ENCODE measurements at regions not wholly inside any gene's neighbourhood (a gene's known extent, or its start where the extent isn't known, plus 50 kb on each side); places are given as distances from the start of the nearest gene placed in this dataset.

GRCh38 chr11:119786431-119787073, 57.6 kb upstream of the NECTIN1 start:
- Histone ChIP-seq H3K27ac (ENCODE audit: low read depth in 1 of 2, low read length in 1 of 2) (no peak overlapping the region), H3K4me1 (ENCODE audit: control insufficient read depth in 5 of 5, insufficient read depth in 5 of 5, low read length in 5 of 5) (peaks cover 0 to 6% (median 0%) of the 10 kb centered on the region in 5 donors), H3K36me3 (ENCODE audit: control insufficient read depth in 4 of 4, insufficient read depth in 4 of 4, low read length in 4 of 4) (no peaks in the 10 kb centered on the region), H3K4me3 (no peak overlapping the region), H3K27me3 (ENCODE audit: control insufficient read depth in 3 of 3, insufficient read depth in 3 of 3, low read length in 2 of 3) (no peaks in the 10 kb centered on the region), H3K9me3 (ENCODE audit: control insufficient read depth in 4 of 4, insufficient read depth in 3 of 4, low read length in 3 of 4) (peaks cover 0 to 8% (median 1%) of the 10 kb centered on the region in 4 donors), H3K9ac (ENCODE audit: insufficient read depth in 1 of 2, low read length in 2 of 2) (no peak overlapping the region)
- 89 to 93% methylated on average over 10 of the region's 10 CpGs for WGBS, 2 donors
- ATAC-seq (ENCODE audit: insufficient read depth, low FRiP score): no peak
- no peak for DNase-seq
- no peak for TF ChIP-seq CTCF (IDR thresholded peaks at IDR 0.05; ENCODE audit: control extremely low read depth, extremely low read depth)

- no peak for TF ChIP-seq CTCF (IDR thresholded peaks at IDR 0.05; ENCODE audit: control extremely low read depth, extremely low read depth)
- ATAC-seq (ENCODE audit: insufficient read depth, low FRiP score) (no peak), DNase-seq (no peak)
- no peak overlapping the region for H3K27ac ChIP-seq (ENCODE audit: low read depth in 1 of 2, low read length in 1 of 2)
- H3K27me3 ChIP-seq (ENCODE audit: control insufficient read depth in 3 of 3, insufficient read depth in 3 of 3, low read length in 2 of 3): no peaks in the 10 kb centered on the region
- H3K9ac ChIP-seq (ENCODE audit: insufficient read depth in 1 of 2, low read length in 2 of 2): no peak overlapping the region
- WGBS, 2 donors: 50 to 66% methylated on average over 2 of the region's 2 CpGs
- no peaks in the 10 kb centered on the region for H3K36me3 ChIP-seq (ENCODE audit: control insufficient read depth in 4 of 4, insufficient read depth in 4 of 4, low read length in 4 of 4)
- H3K4me3 ChIP-seq: no peak overlapping the region
- H3K4me1 ChIP-seq (ENCODE audit: control insufficient read depth in 5 of 5, insufficient read depth in 5 of 5, low read length in 5 of 5): peaks cover 0 to 4% (median 0%) of the 10 kb centered on the region in 5 donors
- peaks cover 0 to 8% (median 1%) of the 10 kb centered on the region in 4 donors for H3K9me3 ChIP-seq (ENCODE audit: control insufficient read depth in 4 of 4, insufficient read depth in 3 of 4, low read length in 3 of 4)
Measured at GRCh38 chr11:119785131-119785530, 56.1 kb upstream of the NECTIN1 start.

- Histone ChIP-seq H3K4me1 (ENCODE audit: control insufficient read depth in 5 of 5, insufficient read depth in 5 of 5, low read length in 5 of 5) (peaks cover 0 to 6% (median 0%) of the 10 kb centered on the region in 5 donors), H3K27ac (ENCODE audit: low read depth in 1 of 2, low read length in 1 of 2) (no peak overlapping the region), H3K9ac (ENCODE audit: insufficient read depth in 1 of 2, low read length in 2 of 2) (no peak overlapping the region), H3K9me3 (ENCODE audit: control insufficient read depth in 4 of 4, insufficient read depth in 3 of 4, low read length in 3 of 4) (peaks cover 0 to 8% (median 1%) of the 10 kb centered on the region in 4 donors), H3K36me3 (ENCODE audit: control insufficient read depth in 4 of 4, insufficient read depth in 4 of 4, low read length in 4 of 4) (no peaks in the 10 kb centered on the region), H3K4me3 (no peak overlapping the region), H3K27me3 (ENCODE audit: control insufficient read depth in 3 of 3, insufficient read depth in 3 of 3, low read length in 2 of 3) (no peaks in the 10 kb centered on the region)
- TF ChIP-seq CTCF (IDR thresholded peaks at IDR 0.05; ENCODE audit: control extremely low read depth, extremely low read depth): no peak
- DNase-seq: no peak
- ATAC-seq (ENCODE audit: insufficient read depth, low FRiP score): no peak
- 79 to 86% methylated on average over 6 of the region's 6 CpGs for WGBS, 2 donors
Measured at GRCh38 chr11:119784421-119784820, 55.4 kb upstream of the NECTIN1 start.

All from lung (tissue), 11 donors.